DND-41 (cell line): ENCODE measurements at regions not wholly inside any gene's neighbourhood (a gene's known extent, or its start where the extent isn't known, plus 50 kb on each side); places are given as distances from the start of the nearest gene placed in this dataset.

ENCODE experiments used
- CTCF ChIP-seq: IDR thresholded peaks from 2 replicates; pipeline ENCODE4 v1.5.1; 2012; ENCODE audit warnings: borderline replicate concordance, low read length, moderate library complexity, mild to moderate bottlenecking; ENCODE audit not compliant: poor library complexity, severe bottlenecking; ENCODE audit errors: extremely low read depth
- EZH2 ChIP-seq: IDR thresholded peaks from 3 replicates; pipeline ENCODE4 v1.6.1; 2012; ENCODE audit warnings: borderline replicate concordance, low read depth, mild to moderate bottlenecking, moderate library complexity, low read length, inconsistent platforms; ENCODE audit not compliant: severe bottlenecking

- TF ChIP-seq CTCF: no peak
- no peak for TF ChIP-seq EZH2
Observed at GRCh38 chr7:156420496-156420895, 220.1 kb upstream of the RNF32 start.
